Mammary epithelial cell (primary cell): ENCODE measurements at regions not wholly inside any gene's neighbourhood (a gene's known extent, or its start where the extent isn't known, plus 50 kb on each side); places are given as distances from the start of the nearest gene placed in this dataset.

Source experiments
- CTCF ChIP-seq, 2 donors: IDR thresholded peaks in 1 of 2; conservative IDR thresholded peaks in 1 of 2; 2 replicates each; pipeline ENCODE4 v1.5.1; 2011 to 2012; ENCODE audit warnings: inconsistent platforms in 2 of 2, low read length in 2 of 2, mild to moderate bottlenecking in 2 of 2, control low read depth in 1 of 2, low read depth in 1 of 2; ENCODE audit not compliant: insufficient read depth in 1 of 2; ENCODE audit errors: extremely low read depth in 1 of 2
- EZH2 ChIP-seq: IDR thresholded peaks from 2 replicates; pipeline ENCODE4 v1.6.1; 2012; ENCODE audit warnings: low read length, inconsistent platforms, borderline replicate concordance

- TF ChIP-seq CTCF (conservative IDR thresholded peaks at IDR 0.05 in 1 of 2, IDR thresholded peaks at IDR 0.05 in 1 of 2; ENCODE audit: extremely low read depth in 1 of 2, insufficient read depth in 1 of 2, low read depth in 1 of 2, low read length in 2 of 2): no peak
- no peak for TF ChIP-seq EZH2
These were observed 120.4 kb downstream of the CT47B1 start for GRCh38 chrX:120755066-120755846.
